Heart right ventricle (tissue), 16 donors: ENCODE measurements at regions not wholly inside any gene's neighbourhood (a gene's known extent, or its start where the extent isn't known, plus 50 kb on each side); places are given as distances from the start of the nearest gene placed in this dataset.
A peak's percentile ranks its signal among the peaks of the same experiment; 100 is the strongest.

Source experiments
- ATAC-seq, 8 donors: fragments of 200-7000 bp; cut with Tn5 transposase; one replicate each; pipeline ENCODE4 v1.9.1; 2020; ENCODE audit warnings: mild to moderate bottlenecking in 8 of 8, moderate library complexity in 8 of 8, moderate number of reproducible peaks in 1 of 8
- DNase-seq, 2 donors: peaks; one replicate each; pipeline ENCODE4 v3.0.0-alpha.2; 2020
- H3K27ac ChIP-seq, 10 donors: fragments of 200-600 bp; sonication (generic) in 2 of 10; one replicate each; pipeline versions ENCODE4 v1.5.0 to v1.8.0; 2020 to 2022; ENCODE audit warnings: mild to moderate bottlenecking in 3 of 10
- H3K27me3 ChIP-seq, 7 donors: fragments of 200-600 bp; one replicate each; pipeline ENCODE4 v1.8.0; 2021 to 2022; ENCODE audit warnings: mild to moderate bottlenecking in 2 of 7
- H3K36me3 ChIP-seq, 9 donors: fragments of 200-600 bp; sonication (generic) in 1 of 9; one replicate each; pipeline versions ENCODE4 v1.5.0 to v1.8.0; 2020 to 2022; ENCODE audit warnings: mild to moderate bottlenecking in 2 of 9
- H3K4me1 ChIP-seq, 9 donors: fragments of 200-600 bp; sonication (generic) in 1 of 9; one replicate each; pipeline versions ENCODE4 v1.5.0 to v1.8.0; 2020 to 2022; ENCODE audit warnings: mild to moderate bottlenecking in 4 of 9
- H3K4me3 ChIP-seq, 10 donors: fragments of 200-600 bp; sonication (generic) in 2 of 10; one replicate each; pipeline versions ENCODE4 v1.5.0 to v1.8.0; 2020 to 2022; ENCODE audit warnings: mild to moderate bottlenecking in 7 of 10, moderate library complexity in 2 of 10
- H3K9me3 ChIP-seq, 11 donors: fragments of 200-600 bp in 10 of 11; sonication (generic) in 2 of 11; one replicate each; pipeline versions ENCODE4 v1.5.0 to v1.8.0; 2013 to 2022; ENCODE audit warnings: mild to moderate bottlenecking in 2 of 11, control low read depth in 1 of 11, moderate library complexity in 1 of 11
- CTCF ChIP-seq, 9 donors: fragments of 200-600 bp; sonication (generic) in 2 of 9; IDR thresholded peaks; one replicate each; pipeline versions ENCODE4 v1.5.0 to v1.8.0; 2021 to 2022; ENCODE audit warnings: antibody characterized with exemption in 9 of 9, mild to moderate bottlenecking in 5 of 9, moderate library complexity in 1 of 9
- WGBS, 2 donors: extraction: QIAGEN DNeasy Blood & Tissue Kit; methylation state at CpG; one replicate each; pipeline ENCODE4 v1.1.7; 2013; ENCODE audit warnings: inconsistent platforms in 1 of 2; 5-methylcytosine and 5-hydroxymethylcytosine counted together
- intact Hi-C, 10 donors: fragments of 100-400 bp; cut with DNase I; formaldehyde crosslinking; loops; one replicate each; pipeline versions ENCODE4 v1.11.1 to v1.14.2; 2022
- donor health status: Arrhythmogenic right ventricular cardiomyopathy.
- donor health status: ischemic (EF 13 %, LVEDD 7.1; RV severe dilation, severe dysfunction).
- donor health status: healthy with polysubstance abuse.
- donor health status: DM: no; HTN: yes; CAD: no.
- donor health status: DM: no; HTN: no; CAD: no.
- donor health status: ischemic (EF 25% LVEDD 6.9; RV normal size, moderate dysfunction).
- donor health status: ischemic (EF 25% LVEDD 5.7; RV mildly dilated, moderate dysfunction).
- donor health status: healthy.
- donor health status: DM: yes; HTN: yes; CAD: no.
- donor health status: Ischemic cardiomyopathy.
- donor health status: ischemic (EF 35%, LVEDD 5.7; RV mildly dilated, moderate dysfunction).
- donor health status: nonischemic (EF 11% LVEDD 7.7; RV severe dilation, severe dysfunction).
- donor health status: DM: yes; HTN: yes; CAD: no.
- donor health status: PGD.
- donor health status: ischemic (EF 29% LVEDD 5.4; RV normal size, mild dysfunction).
- donor health status: nonischemic (EF 23%, LVEDD 6.1; RV moderate dilation, normal function).

- no peaks in the 10 kb centered on the region for H3K36me3 ChIP-seq
- TF ChIP-seq CTCF (IDR thresholded peaks at IDR 0.05), result no peak
- H3K4me1 ChIP-seq, result no peaks in the 10 kb centered on the region
- ATAC-seq (no peak), DNase-seq (no peak)
- H3K27me3 ChIP-seq, result peaks cover 0 to 21% (median 6%) of the 10 kb centered on the region in 7 donors
- no peak overlapping the region for H3K4me3 ChIP-seq
- intact Hi-C loops, result no loop called here
- no peak overlapping the region for H3K27ac ChIP-seq
- 89 to 95% methylated on average over 2 of the region's 2 CpGs for WGBS, 2 donors
- no peaks in the 10 kb centered on the region for H3K9me3 ChIP-seq
Observed at GRCh38 chr12:5295996-5296395, 135.9 kb upstream of the NTF3 start.

- Histone ChIP-seq H3K9me3 (no peaks in the 10 kb centered on the region), H3K4me3 (no peak overlapping the region), H3K27me3 (peaks cover 0 to 19% (median 6%) of the 10 kb centered on the region in 7 donors), H3K4me1 (no peaks in the 10 kb centered on the region), H3K36me3 (no peaks in the 10 kb centered on the region), H3K27ac (no peak overlapping the region)
- no peak for TF ChIP-seq CTCF (IDR thresholded peaks at IDR 0.05)
- intact Hi-C loops, result no loop called here
- DNase-seq (no peak), ATAC-seq (no peak)
Observed at GRCh38 chr12:5301539-5301938, 130.4 kb upstream of the NTF3 start.

GRCh38 chr12:5305425-5305824 is 126.5 kb upstream of the NTF3 start:
- 72 to 79% methylated on average over 7 of the region's 7 CpGs for whole genome bisulfite sequencing, 2 donors
- H3K27me3 ChIP-seq, result peaks cover 0 to 15% (median 6%) of the 10 kb centered on the region in 7 donors
- no peak for TF ChIP-seq CTCF (IDR thresholded peaks at IDR 0.05)
- H3K4me1 ChIP-seq, result no peaks in the 10 kb centered on the region
- DNase-seq, result peak in 1 of 2 donors; percentile 10
- intact Hi-C loops, result no loop called here
- H3K27ac ChIP-seq, result no peak overlapping the region
- no peak for ATAC-seq
- H3K4me3 ChIP-seq, result no peak overlapping the region
- H3K9me3 ChIP-seq, result no peaks in the 10 kb centered on the region
- no peaks in the 10 kb centered on the region for H3K36me3 ChIP-seq

GRCh38 chr12:5305886-5306545 is 125.9 kb upstream of the NTF3 start:
- no peaks in the 10 kb centered on the region for H3K36me3 ChIP-seq
- WGBS, 2 donors, result 74 to 75% methylated on average over 4 of the region's 4 CpGs
- H3K27me3 ChIP-seq, result peaks cover 0 to 15% (median 2%) of the 10 kb centered on the region in 7 donors
- no peaks in the 10 kb centered on the region for H3K9me3 ChIP-seq
- no peak for TF ChIP-seq CTCF (IDR thresholded peaks at IDR 0.05)
- no peak overlapping the region for H3K4me3 ChIP-seq
- H3K4me1 ChIP-seq, result no peaks in the 10 kb centered on the region
- ATAC-seq (no peak), DNase-seq (no peak)
- H3K27ac ChIP-seq, result no peak overlapping the region
- intact Hi-C loops, result no loop called here
